B cell (primary cell): ENCODE measurements at regions not wholly inside any gene's neighbourhood (a gene's known extent, or its start where the extent isn't known, plus 50 kb on each side); places are given as distances from the start of the nearest gene placed in this dataset.

Experiments used
- ATAC-seq: fragments of 200-7000 bp; cut with Tn5 transposase; one replicate; pipeline ENCODE4 v1.10.0; 2021; ENCODE audit warnings: low read depth, mild to moderate bottlenecking, moderate number of reproducible peaks, moderate library complexity
- CTCF ChIA-PET: fragments of 350-600 bp; sonication (Branson Sonifier 250); formaldehyde crosslinking; loops from one replicate; lab custom pipeline; 2021; ENCODE audit warnings: antibody characterized with exemption, inconsistent platforms; lab: Charles Lee
- POLR2A ChIA-PET: fragments of 350-600 bp; sonication (Branson Sonifier 250); formaldehyde crosslinking; loops from one replicate; lab custom pipeline; 2021; ENCODE audit warnings: antibody characterized with exemption; lab: Charles Lee
- DNase-seq: peaks from one replicate; pipeline ENCODE4 v3.0.0; 2013
- H2AFZ ChIP-seq: 2 replicates; pipeline ENCODE4 v1.6.1; 2012; ENCODE audit warnings: mild to moderate bottlenecking, low read depth, low read length; ENCODE audit not compliant: insufficient read depth, poor library complexity, severe bottlenecking
- H3K27ac ChIP-seq, 2 donors: 1 replicate in 1 of 2; 2 replicates in 1 of 2; pipeline ENCODE4 v1.5.1; 2012 to 2013; ENCODE audit warnings: low read length in 2 of 2, mild to moderate bottlenecking in 2 of 2, moderate library complexity in 1 of 2
- H3K27me3 ChIP-seq, 4 experiments: fragments of 200-600 bp in 1 of 4; sonication (generic) in 1 of 4; replicated peaks in 1 of 4; 1 replicate in 2 of 4; 2 replicates in 2 of 4; pipeline versions ENCODE4 v1.6.1 to v1.7.0; 2013 to 2016; ENCODE audit warnings: low read length in 3 of 4, mild to moderate bottlenecking in 2 of 4, mixed read lengths in 1 of 4, moderate library complexity in 1 of 4; ENCODE audit not compliant: insufficient read depth in 4 of 4, control insufficient read depth in 3 of 4; ENCODE audit errors: control extremely low read depth in 1 of 4
- H3K36me3 ChIP-seq, 2 experiments: replicated peaks in 1 of 2; 1 replicate in 1 of 2; 2 replicates in 1 of 2; pipeline versions ENCODE4 v1.6.1 to v1.7.1; 2013; ENCODE audit warnings: low read length in 1 of 2; ENCODE audit not compliant: insufficient read depth in 2 of 2, control insufficient read depth in 1 of 2; ENCODE audit errors: control extremely low read depth in 1 of 2, extremely low read depth in 1 of 2
- H3K4me1 ChIP-seq, 2 donors: fragments of 200-600 bp in 1 of 2; sonication (generic) in 1 of 2; 1 replicate in 1 of 2; 2 replicates in 1 of 2; pipeline versions ENCODE4 v1.5.1 to v1.6.1; 2013 to 2017; ENCODE audit warnings: low read length in 2 of 2; ENCODE audit not compliant: control insufficient read depth in 2 of 2, insufficient read depth in 2 of 2
- H3K4me2 ChIP-seq: replicated peaks from 2 replicates; pipeline ENCODE3; 2012; ENCODE audit warnings: mild to moderate bottlenecking, low read depth, low read length; ENCODE audit not compliant: poor library complexity, severe bottlenecking
- H3K4me3 ChIP-seq, 5 experiments: fragments of 200-600 bp in 1 of 5; sonication (generic) in 1 of 5; 1 replicate in 3 of 5; 2 replicates in 2 of 5; pipeline versions ENCODE4 v1.5.1 to v1.7.0; 2011 to 2016; ENCODE audit warnings: low read length in 4 of 5, mild to moderate bottlenecking in 4 of 5, low read depth in 2 of 5, control low read depth in 1 of 5, moderate library complexity in 1 of 5; ENCODE audit not compliant: insufficient read depth in 1 of 5; ENCODE audit errors: control extremely low read depth in 1 of 5, extremely low read depth in 1 of 5
- H3K79me2 ChIP-seq: fragments of 200-600 bp; sonication (generic); one replicate; pipeline ENCODE4 v1.6.0; 2016; ENCODE audit warnings: low read length; ENCODE audit not compliant: control insufficient read depth, insufficient read depth
- H3K9ac ChIP-seq: fragments of 200-600 bp; sonication (generic); 2 replicates; pipeline ENCODE4 v1.6.1; 2017; ENCODE audit warnings: mild to moderate bottlenecking, low read length, moderate library complexity
- H3K9me3 ChIP-seq, 3 donors: one replicate each; pipeline versions ENCODE4 v1.6.1 to v1.7.1; 2013; ENCODE audit warnings: low read length in 2 of 3; ENCODE audit not compliant: control insufficient read depth in 2 of 3, insufficient read depth in 1 of 3; ENCODE audit errors: control extremely low read depth in 1 of 3
- H4K20me1 ChIP-seq: 2 replicates; pipeline ENCODE4 v1.6.0; 2012; ENCODE audit warnings: mild to moderate bottlenecking, low read length; ENCODE audit not compliant: insufficient read depth, control insufficient read depth, poor library complexity, severe bottlenecking
- H3K27ac Mint-ChIP-seq: one replicate; pipeline ENCODE4 v1.8.0; 2021; ENCODE audit warnings: mixed read lengths
- H3K27me3 Mint-ChIP-seq: one replicate; pipeline ENCODE4 v1.8.0; 2021; ENCODE audit warnings: mixed read lengths
- H3K4me1 Mint-ChIP-seq: one replicate; pipeline ENCODE4 v1.8.0; 2021; ENCODE audit warnings: mixed read lengths
- H3K4me3 Mint-ChIP-seq: one replicate; pipeline ENCODE4 v1.8.0; 2021; ENCODE audit warnings: mixed read lengths
- H3K9me3 Mint-ChIP-seq: one replicate; pipeline ENCODE4 v1.8.0; 2022; ENCODE audit warnings: mixed read lengths; ENCODE audit not compliant: insufficient read depth
- EZH2 ChIP-seq: IDR thresholded peaks from 2 replicates; pipeline ENCODE4 v1.6.1; 2012; ENCODE audit warnings: borderline replicate concordance, low read depth, mild to moderate bottlenecking, moderate library complexity, low read length; ENCODE audit not compliant: insufficient read depth, poor library complexity, severe bottlenecking
- WGBS: methylation state at CpG from one replicate; pipeline ENCODE4 v1.1.5; 2013; ENCODE audit warnings: missing lambda C conversion rate; ENCODE audit not compliant: insufficient coverage; 5-methylcytosine and 5-hydroxymethylcytosine counted together
- intact Hi-C: fragments of 100-400 bp; cut with micrococcal nuclease; formaldehyde crosslinking; loops from one replicate; pipeline ENCODE4 v1.10.0; 2022
- TF ChIP-seq, protein P1 (sequence below): fragments of 200-600 bp; IDR thresholded peaks from one replicate; pipeline ENCODE4 v1.8.0; 2022; ENCODE audit warnings: antibody characterized with exemption, mild to moderate bottlenecking

- Mint-ChIP-seq H3K27me3 (peaks cover 14% of the 10 kb centered on the region), H3K9me3 (peaks cover 9% of the 10 kb centered on the region), H3K4me3 (no peak overlapping the region), H3K4me1 (no peaks in the 10 kb centered on the region), H3K27ac (no peak overlapping the region)
- Histone ChIP-seq H3K4me2 (no peak overlapping the region), H3K4me3 (no peak overlapping the region), H3K27ac (no peak overlapping the region), H2AFZ (no peak overlapping the region), H3K79me2 (no peaks in the 10 kb centered on the region), H3K9ac (no peak overlapping the region), H4K20me1 (no peaks in the 10 kb centered on the region), H3K27me3 (peaks cover 0 to 3% (median 0%) of the 10 kb centered on the region in 4 experiments), H3K4me1 (no peaks in the 10 kb centered on the region), H3K36me3 (no peaks in the 10 kb centered on the region), H3K9me3 (peaks cover 0 to 8% (median 4%) of the 10 kb centered on the region in 3 donors)
- TF ChIP-seq EZH2: no peak
- TF ChIP-seq, protein P1, sequence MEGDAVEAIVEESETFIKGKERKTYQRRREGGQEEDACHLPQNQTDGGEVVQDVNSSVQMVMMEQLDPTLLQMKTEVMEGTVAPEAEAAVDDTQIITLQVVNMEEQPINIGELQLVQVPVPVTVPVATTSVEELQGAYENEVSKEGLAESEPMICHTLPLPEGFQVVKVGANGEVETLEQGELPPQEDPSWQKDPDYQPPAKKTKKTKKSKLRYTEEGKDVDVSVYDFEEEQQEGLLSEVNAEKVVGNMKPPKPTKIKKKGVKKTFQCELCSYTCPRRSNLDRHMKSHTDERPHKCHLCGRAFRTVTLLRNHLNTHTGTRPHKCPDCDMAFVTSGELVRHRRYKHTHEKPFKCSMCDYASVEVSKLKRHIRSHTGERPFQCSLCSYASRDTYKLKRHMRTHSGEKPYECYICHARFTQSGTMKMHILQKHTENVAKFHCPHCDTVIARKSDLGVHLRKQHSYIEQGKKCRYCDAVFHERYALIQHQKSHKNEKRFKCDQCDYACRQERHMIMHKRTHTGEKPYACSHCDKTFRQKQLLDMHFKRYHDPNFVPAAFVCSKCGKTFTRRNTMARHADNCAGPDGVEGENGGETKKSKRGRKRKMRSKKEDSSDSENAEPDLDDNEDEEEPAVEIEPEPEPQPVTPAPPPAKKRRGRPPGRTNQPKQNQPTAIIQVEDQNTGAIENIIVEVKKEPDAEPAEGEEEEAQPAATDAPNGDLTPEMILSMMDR: no peak
- DNase-seq (no peak), ATAC-seq (no peak)
- POLR2A ChIA-PET: no interaction called here
- intact Hi-C loops: no loop called here
- CTCF ChIA-PET: no interaction called here
These were observed 394.5 kb upstream of the USP24 start for GRCh38 chr1:55609630-55610029.

DNA sequence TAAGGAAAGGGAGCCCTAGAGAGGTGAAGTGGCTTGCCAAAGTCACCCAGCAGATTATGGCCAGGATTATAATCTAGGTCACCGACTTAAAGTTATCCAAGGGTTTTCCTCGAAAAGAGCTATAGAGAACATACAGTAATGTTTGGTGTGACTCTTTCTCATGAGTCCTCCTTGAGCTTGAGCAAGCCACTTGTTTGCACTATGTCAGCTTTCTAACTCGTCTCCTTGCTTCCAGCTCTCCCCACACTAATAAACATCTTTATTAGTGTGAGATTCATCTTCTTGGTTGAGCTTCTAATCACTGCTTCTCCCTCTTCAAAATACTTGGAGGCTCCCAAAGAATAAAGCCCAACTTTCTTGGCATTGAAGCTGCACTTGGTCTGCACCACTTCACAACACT lies 390.0 kb upstream of the USP24 start:
- no peak overlapping the region for H3K9ac ChIP-seq
- Mint-ChIP-seq H3K27ac (no peak overlapping the region), H3K27me3 (peaks cover 13% of the 10 kb centered on the region), H3K4me1 (no peaks in the 10 kb centered on the region), H3K9me3 (peaks cover 9% of the 10 kb centered on the region), H3K4me3 (no peak overlapping the region)
- no peak overlapping the region for H3K27ac ChIP-seq
- peaks cover 0 to 2% (median 0%) of the 10 kb centered on the region in 4 experiments for H3K27me3 ChIP-seq
- H3K4me1 ChIP-seq: no peaks in the 10 kb centered on the region
- H3K79me2 ChIP-seq: no peaks in the 10 kb centered on the region
- intact Hi-C loops: no loop called here
- peaks cover 0 to 8% (median 4%) of the 10 kb centered on the region in 3 donors for H3K9me3 ChIP-seq
- DNase-seq: no peak
- no peak overlapping the region for H2AFZ ChIP-seq
- no peaks in the 10 kb centered on the region for H3K36me3 ChIP-seq
- CTCF ChIA-PET: no interaction called here
- TF ChIP-seq EZH2: no peak
- TF ChIP-seq, protein P1: no peak
- POLR2A ChIA-PET: no interaction called here
- H3K4me2 ChIP-seq: no peak overlapping the region
- no peaks in the 10 kb centered on the region for H4K20me1 ChIP-seq
- ATAC-seq: no peak
- no peak overlapping the region for H3K4me3 ChIP-seq
- WGBS: no CpG with 5 or more reads among the region's 3 CpGs
